ENCODE measurements at regions not wholly inside any gene's neighbourhood (a gene's known extent, or its start where the extent isn't known, plus 50 kb on each side); places are given as distances from the start of the nearest gene placed in this dataset.

DNA sequence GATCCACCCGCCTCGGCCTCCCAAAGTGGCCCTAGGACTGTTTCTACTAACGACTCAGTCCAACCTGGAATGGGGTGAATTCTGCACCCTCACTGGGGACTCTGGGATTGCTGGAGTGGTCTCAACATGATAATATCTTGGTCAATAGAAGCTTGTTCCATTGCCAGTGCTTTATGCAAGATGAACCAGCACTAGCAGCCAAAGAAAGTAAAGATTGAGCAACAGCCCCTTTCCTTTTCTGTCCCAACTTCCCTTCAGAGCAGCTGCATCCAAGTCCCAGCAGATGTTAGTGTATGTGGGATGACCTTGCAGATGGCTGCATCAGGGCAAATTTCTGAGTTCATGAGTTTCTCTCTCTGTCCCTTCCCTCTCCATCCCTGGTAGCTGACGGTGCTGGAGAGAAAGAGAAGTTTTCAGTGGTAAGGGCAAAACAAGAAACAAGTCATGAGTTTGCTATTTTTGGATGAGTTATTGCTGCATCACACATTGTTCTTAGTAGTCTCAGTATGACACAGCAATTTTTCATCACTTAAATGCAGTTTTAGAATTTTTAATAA is 183.6 kb upstream of the EDNRB start:
- Histone ChIP-seq H3K9ac (ENCODE audit: insufficient read depth, low read length) (no peak overlapping the region), H3K36me3 (ENCODE audit: control insufficient read depth, insufficient read depth, low read length) (no peaks in the 10 kb centered on the region), H3K27ac (ENCODE audit: insufficient read depth, low read length) (no peak overlapping the region), H3K4me3 (replicated peaks in 1 of 4; ENCODE audit: control extremely low read depth in 1 of 4, insufficient read depth in 1 of 4, low read depth in 3 of 4, low read length in 4 of 4) (no peak overlapping the region), H3K9me3 (ENCODE audit: control insufficient read depth, insufficient read depth, low read depth, low read length) (no peaks in the 10 kb centered on the region), H3K4me1 (ENCODE audit: control insufficient read depth, extremely low read depth, insufficient read depth, low read length) (no peaks in the 10 kb centered on the region), H4K20me1 (ENCODE audit: control insufficient read depth, extremely low read depth, insufficient read depth, low read length) (no peaks in the 10 kb centered on the region), H3K27me3 (ENCODE audit: control insufficient read depth, insufficient read depth, low read length) (no peaks in the 10 kb centered on the region), H3K79me2 (ENCODE audit: control insufficient read depth, insufficient read depth, low read length) (no peaks in the 10 kb centered on the region), H2AFZ (ENCODE audit: low read length) (no peak overlapping the region), H3K4me2 (ENCODE audit: extremely low read depth, insufficient read depth, low read length) (no peak overlapping the region)
- no peak for TF ChIP-seq EZH2 (IDR thresholded peaks at IDR 0.05; ENCODE audit: low read length, missing control alignments)
- TF ChIP-seq, protein P1, sequence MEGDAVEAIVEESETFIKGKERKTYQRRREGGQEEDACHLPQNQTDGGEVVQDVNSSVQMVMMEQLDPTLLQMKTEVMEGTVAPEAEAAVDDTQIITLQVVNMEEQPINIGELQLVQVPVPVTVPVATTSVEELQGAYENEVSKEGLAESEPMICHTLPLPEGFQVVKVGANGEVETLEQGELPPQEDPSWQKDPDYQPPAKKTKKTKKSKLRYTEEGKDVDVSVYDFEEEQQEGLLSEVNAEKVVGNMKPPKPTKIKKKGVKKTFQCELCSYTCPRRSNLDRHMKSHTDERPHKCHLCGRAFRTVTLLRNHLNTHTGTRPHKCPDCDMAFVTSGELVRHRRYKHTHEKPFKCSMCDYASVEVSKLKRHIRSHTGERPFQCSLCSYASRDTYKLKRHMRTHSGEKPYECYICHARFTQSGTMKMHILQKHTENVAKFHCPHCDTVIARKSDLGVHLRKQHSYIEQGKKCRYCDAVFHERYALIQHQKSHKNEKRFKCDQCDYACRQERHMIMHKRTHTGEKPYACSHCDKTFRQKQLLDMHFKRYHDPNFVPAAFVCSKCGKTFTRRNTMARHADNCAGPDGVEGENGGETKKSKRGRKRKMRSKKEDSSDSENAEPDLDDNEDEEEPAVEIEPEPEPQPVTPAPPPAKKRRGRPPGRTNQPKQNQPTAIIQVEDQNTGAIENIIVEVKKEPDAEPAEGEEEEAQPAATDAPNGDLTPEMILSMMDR (conservative IDR thresholded peaks at IDR 0.05 in 1 of 2, IDR thresholded peaks at IDR 0.05 in 1 of 2; ENCODE audit: low read depth in 1 of 2, low read length in 2 of 2), result no peak
- DNase-seq (ENCODE audit: low read depth in 2 of 2), result peak; percentile 54 to 93

DNA sequence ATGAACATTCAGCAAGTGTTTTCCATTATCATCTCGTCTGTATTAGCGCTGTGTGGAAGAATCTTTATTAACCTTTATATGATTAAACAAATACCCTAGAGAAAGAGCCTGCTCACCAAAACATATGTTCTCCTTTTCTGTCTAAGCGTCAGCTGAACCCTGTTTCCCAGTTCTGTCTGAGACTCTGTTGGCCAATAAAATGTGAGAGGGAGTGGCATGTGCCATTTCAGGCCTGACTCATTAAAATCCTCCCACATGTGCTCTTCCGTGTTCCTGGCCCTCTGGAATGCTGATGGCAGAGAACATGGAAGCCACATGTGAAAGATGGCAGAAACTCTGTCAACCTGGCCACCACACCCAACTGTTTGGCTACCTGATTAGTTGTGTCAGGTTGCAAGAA is 181.9 kb upstream of the EDNRB start:
- H3K4me1 ChIP-seq (ENCODE audit: control insufficient read depth, extremely low read depth, insufficient read depth, low read length), result no peaks in the 10 kb centered on the region
- H3K9ac ChIP-seq (ENCODE audit: insufficient read depth, low read length), result no peak overlapping the region
- no peak overlapping the region for H3K4me3 ChIP-seq (replicated peaks in 1 of 4; ENCODE audit: control extremely low read depth in 1 of 4, insufficient read depth in 1 of 4, low read depth in 3 of 4, low read length in 4 of 4)
- no peaks in the 10 kb centered on the region for H4K20me1 ChIP-seq (ENCODE audit: control insufficient read depth, extremely low read depth, insufficient read depth, low read length)
- TF ChIP-seq EZH2 (IDR thresholded peaks at IDR 0.05; ENCODE audit: low read length, missing control alignments), result no peak
- TF ChIP-seq, protein P1 (conservative IDR thresholded peaks at IDR 0.05 in 1 of 2, IDR thresholded peaks at IDR 0.05 in 1 of 2; ENCODE audit: low read depth in 1 of 2, low read length in 2 of 2), result no peak
- H3K36me3 ChIP-seq (ENCODE audit: control insufficient read depth, insufficient read depth, low read length), result no peaks in the 10 kb centered on the region
- H3K9me3 ChIP-seq (ENCODE audit: control insufficient read depth, insufficient read depth, low read depth, low read length), result no peaks in the 10 kb centered on the region
- H3K79me2 ChIP-seq (ENCODE audit: control insufficient read depth, insufficient read depth, low read length), result no peaks in the 10 kb centered on the region
- no peak overlapping the region for H3K27ac ChIP-seq (ENCODE audit: insufficient read depth, low read length)
- H3K27me3 ChIP-seq (ENCODE audit: control insufficient read depth, insufficient read depth, low read length), result no peaks in the 10 kb centered on the region
- no peak overlapping the region for H3K4me2 ChIP-seq (ENCODE audit: extremely low read depth, insufficient read depth, low read length)
- no peak for DNase-seq (ENCODE audit: low read depth in 2 of 2)
- H2AFZ ChIP-seq (ENCODE audit: low read length), result no peak overlapping the region

DNA sequence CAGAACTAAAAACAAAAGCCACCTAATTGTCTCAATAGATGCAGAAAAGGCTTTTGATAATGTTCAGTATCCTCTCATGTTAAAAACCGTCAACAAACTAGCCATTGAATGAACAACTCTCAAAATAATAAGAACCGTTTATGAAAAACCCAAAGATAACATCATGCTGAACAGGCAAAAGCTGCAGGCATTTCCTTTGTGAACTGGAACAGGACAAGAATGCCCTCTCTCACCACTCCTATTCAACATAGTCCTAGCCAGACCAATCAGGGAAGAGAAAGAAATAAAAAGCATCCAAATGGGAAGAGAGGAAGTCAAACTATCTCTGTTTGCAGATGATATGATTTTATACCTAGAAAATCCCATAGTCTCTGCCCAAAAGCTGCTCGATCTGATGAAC is 179.6 kb upstream of the EDNRB start:
- H3K9me3 ChIP-seq (ENCODE audit: control insufficient read depth, insufficient read depth, low read depth, low read length), result no peaks in the 10 kb centered on the region
- H2AFZ ChIP-seq (ENCODE audit: low read length), result no peak overlapping the region
- no peaks in the 10 kb centered on the region for H4K20me1 ChIP-seq (ENCODE audit: control insufficient read depth, extremely low read depth, insufficient read depth, low read length)
- DNase-seq (ENCODE audit: low read depth in 2 of 2), result no peak
- H3K27me3 ChIP-seq (ENCODE audit: control insufficient read depth, insufficient read depth, low read length), result no peaks in the 10 kb centered on the region
- no peaks in the 10 kb centered on the region for H3K36me3 ChIP-seq (ENCODE audit: control insufficient read depth, insufficient read depth, low read length)
- H3K4me3 ChIP-seq (replicated peaks in 1 of 4; ENCODE audit: control extremely low read depth in 1 of 4, insufficient read depth in 1 of 4, low read depth in 3 of 4, low read length in 4 of 4), result no peak overlapping the region
- no peak overlapping the region for H3K9ac ChIP-seq (ENCODE audit: insufficient read depth, low read length)
- H3K4me1 ChIP-seq (ENCODE audit: control insufficient read depth, extremely low read depth, insufficient read depth, low read length), result no peaks in the 10 kb centered on the region
- TF ChIP-seq EZH2 (IDR thresholded peaks at IDR 0.05; ENCODE audit: low read length, missing control alignments), result no peak
- TF ChIP-seq, protein P1 (conservative IDR thresholded peaks at IDR 0.05 in 1 of 2, IDR thresholded peaks at IDR 0.05 in 1 of 2; ENCODE audit: low read depth in 1 of 2, low read length in 2 of 2), result no peak
- H3K4me2 ChIP-seq (ENCODE audit: extremely low read depth, insufficient read depth, low read length), result no peak overlapping the region
- no peaks in the 10 kb centered on the region for H3K79me2 ChIP-seq (ENCODE audit: control insufficient read depth, insufficient read depth, low read length)
- H3K27ac ChIP-seq (ENCODE audit: insufficient read depth, low read length), result no peak overlapping the region

All from fibroblast of lung (primary cell).